ENCODE measurements at regions not wholly inside any gene's neighbourhood (a gene's known extent, or its start where the extent isn't known, plus 50 kb on each side); places are given as distances from the start of the nearest gene placed in this dataset.

- Histone ChIP-seq H3K79me2 (ENCODE audit: control insufficient read depth, low read length) (no peaks in the 10 kb centered on the region), H3K36me3 (ENCODE audit: control insufficient read depth, low read length) (no peaks in the 10 kb centered on the region), H3K4me1 (ENCODE audit: control insufficient read depth, low read length) (no peaks in the 10 kb centered on the region), H3K27me3 (ENCODE audit: control insufficient read depth, low read length) (no peaks in the 10 kb centered on the region), H3K9me2 (replicated peaks; ENCODE audit: control insufficient read depth, low read length) (no peaks in the 10 kb centered on the region), H3K4me2 (ENCODE audit: low read length) (no peak overlapping the region), H4K20me1 (ENCODE audit: control insufficient read depth, insufficient read depth, low read depth, low read length) (no peaks in the 10 kb centered on the region), H3K4me3 (ENCODE audit: low read length) (no peak overlapping the region), H3F3A (ENCODE audit: control insufficient read depth, insufficient read depth) (no peaks in the 10 kb centered on the region), H3K9me3 (ENCODE audit: control insufficient read depth, insufficient read depth, low read length) (no peaks in the 10 kb centered on the region), H3K27ac (ENCODE audit: low read depth, low read length) (no peak overlapping the region)
- TF ChIP-seq EZH2phosphoT487 (IDR thresholded peaks at IDR 0.05; ENCODE audit: borderline replicate concordance, low read length): no peak
- TF ChIP-seq CTCF (IDR thresholded peaks at IDR 0.05; ENCODE audit: low read depth, low read length, poor library complexity, severe bottlenecking): no peak
Observed at GRCh38 chr4:19684084-19684483, 567.6 kb upstream of the SLIT2 start.

GRCh38 chr4:19683426-19683825, 568.3 kb upstream of the SLIT2 start:
- no peaks in the 10 kb centered on the region for H3K9me3 ChIP-seq (ENCODE audit: control insufficient read depth, insufficient read depth, low read length)
- H3K4me2 ChIP-seq (ENCODE audit: low read length): no peak overlapping the region
- no peaks in the 10 kb centered on the region for H3K4me1 ChIP-seq (ENCODE audit: control insufficient read depth, low read length)
- H3K9me2 ChIP-seq (replicated peaks; ENCODE audit: control insufficient read depth, low read length): no peaks in the 10 kb centered on the region
- H3K79me2 ChIP-seq (ENCODE audit: control insufficient read depth, low read length): no peaks in the 10 kb centered on the region
- no peak overlapping the region for H3K4me3 ChIP-seq (ENCODE audit: low read length)
- H3K27ac ChIP-seq (ENCODE audit: low read depth, low read length): no peak overlapping the region
- H3K27me3 ChIP-seq (ENCODE audit: control insufficient read depth, low read length): no peaks in the 10 kb centered on the region
- H4K20me1 ChIP-seq (ENCODE audit: control insufficient read depth, insufficient read depth, low read depth, low read length): no peaks in the 10 kb centered on the region
- no peak for TF ChIP-seq EZH2phosphoT487 (IDR thresholded peaks at IDR 0.05; ENCODE audit: borderline replicate concordance, low read length)
- H3K36me3 ChIP-seq (ENCODE audit: control insufficient read depth, low read length): no peaks in the 10 kb centered on the region
- H3F3A ChIP-seq (ENCODE audit: control insufficient read depth, insufficient read depth): no peaks in the 10 kb centered on the region

- Histone ChIP-seq H3K4me3 (ENCODE audit: low read length) (no peak overlapping the region), H3K9me3 (ENCODE audit: control insufficient read depth, insufficient read depth, low read length) (no peaks in the 10 kb centered on the region), H3K9me2 (replicated peaks; ENCODE audit: control insufficient read depth, low read length) (no peaks in the 10 kb centered on the region), H3K4me1 (ENCODE audit: control insufficient read depth, low read length) (no peaks in the 10 kb centered on the region), H3K79me2 (ENCODE audit: control insufficient read depth, low read length) (no peaks in the 10 kb centered on the region), H3K4me2 (ENCODE audit: low read length) (no peak overlapping the region), H3F3A (ENCODE audit: control insufficient read depth, insufficient read depth) (no peaks in the 10 kb centered on the region), H3K36me3 (ENCODE audit: control insufficient read depth, low read length) (no peaks in the 10 kb centered on the region), H3K27me3 (ENCODE audit: control insufficient read depth, low read length) (no peaks in the 10 kb centered on the region), H4K20me1 (ENCODE audit: control insufficient read depth, insufficient read depth, low read depth, low read length) (no peaks in the 10 kb centered on the region), H3K27ac (ENCODE audit: low read depth, low read length) (no peak overlapping the region)
- no peak for TF ChIP-seq CTCF (IDR thresholded peaks at IDR 0.05; ENCODE audit: low read depth, low read length, poor library complexity, severe bottlenecking)
- TF ChIP-seq EZH2phosphoT487 (IDR thresholded peaks at IDR 0.05; ENCODE audit: borderline replicate concordance, low read length): no peak
Observed at GRCh38 chr4:19677211-19677610, 574.5 kb upstream of the SLIT2 start.

GRCh38 chr4:19675172-19675811, 576.4 kb upstream of the SLIT2 start:
- Histone ChIP-seq H3K27me3 (ENCODE audit: control insufficient read depth, low read length) (no peaks in the 10 kb centered on the region), H3K4me2 (ENCODE audit: low read length) (no peak overlapping the region), H4K20me1 (ENCODE audit: control insufficient read depth, insufficient read depth, low read depth, low read length) (no peaks in the 10 kb centered on the region), H3F3A (ENCODE audit: control insufficient read depth, insufficient read depth) (no peaks in the 10 kb centered on the region), H3K27ac (ENCODE audit: low read depth, low read length) (no peak overlapping the region), H3K36me3 (ENCODE audit: control insufficient read depth, low read length) (no peaks in the 10 kb centered on the region), H3K4me1 (ENCODE audit: control insufficient read depth, low read length) (no peaks in the 10 kb centered on the region), H3K9me2 (replicated peaks; ENCODE audit: control insufficient read depth, low read length) (no peaks in the 10 kb centered on the region), H3K4me3 (ENCODE audit: low read length) (no peak overlapping the region), H3K9me3 (ENCODE audit: control insufficient read depth, insufficient read depth, low read length) (no peaks in the 10 kb centered on the region), H3K79me2 (ENCODE audit: control insufficient read depth, low read length) (no peaks in the 10 kb centered on the region)
- TF ChIP-seq CTCF (IDR thresholded peaks at IDR 0.05; ENCODE audit: low read depth, low read length, poor library complexity, severe bottlenecking): no peak
- no peak for TF ChIP-seq EZH2phosphoT487 (IDR thresholded peaks at IDR 0.05; ENCODE audit: borderline replicate concordance, low read length)

Measured in DOHH2 (cell line).